ENCODE measurements at regions not wholly inside any gene's neighbourhood (a gene's known extent, or its start where the extent isn't known, plus 50 kb on each side); places are given as distances from the start of the nearest gene placed in this dataset.
"Not testable (repeated sequence)": the region's sequence is repeated elsewhere in the genome, so short reads cannot be mapped to it uniquely, and the experiment has no call there.

DNA sequence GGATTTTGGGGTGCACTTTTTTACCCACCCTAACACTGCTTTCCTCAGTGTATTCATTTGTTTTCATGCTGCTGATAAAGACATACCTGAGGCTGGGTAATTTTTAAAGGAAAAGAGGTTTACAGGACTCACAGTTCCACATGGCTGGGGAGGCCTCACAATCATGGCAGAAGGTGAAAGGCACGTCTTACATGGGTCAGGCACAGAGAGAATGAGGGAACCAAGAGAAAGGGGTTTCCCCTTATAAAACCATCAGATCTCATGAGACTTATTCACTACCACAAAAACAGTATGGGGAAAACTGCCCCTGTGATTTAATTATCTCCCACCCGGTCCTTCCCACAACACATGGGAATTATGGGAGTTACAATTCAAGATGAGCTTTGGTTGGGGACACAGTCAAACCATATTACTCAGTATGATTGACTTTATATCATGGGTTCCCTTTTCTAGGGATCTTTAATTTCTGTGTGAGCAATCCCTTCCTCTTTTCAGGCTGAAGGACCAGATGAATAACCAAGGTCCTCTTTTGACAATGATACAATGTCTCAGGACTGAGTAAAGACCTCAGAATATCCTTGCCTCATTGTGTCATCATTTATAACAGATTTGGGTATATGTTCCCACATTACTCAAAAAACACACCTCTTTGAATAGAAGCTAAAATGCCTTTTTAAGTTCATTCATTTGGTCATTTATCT lies 100.1 kb upstream of the TRIB2 start:
- Mint-ChIP-seq H3K27ac (no peak overlapping the region), H3K9me3 (peaks cover 0 to 2% (median 0%) of the 10 kb centered on the region in 3 donors), H3K4me3 (peak overlapping the region in 2 of 4 donors; percentile 12 to 82), H3K36me3 (no peaks in the 10 kb centered on the region), H3K4me1 (peaks cover 24 to 28% (median 24%) of the 10 kb centered on the region in 3 donors), H3K27me3 (peaks cover 2% of the 10 kb centered on the region)

DNA sequence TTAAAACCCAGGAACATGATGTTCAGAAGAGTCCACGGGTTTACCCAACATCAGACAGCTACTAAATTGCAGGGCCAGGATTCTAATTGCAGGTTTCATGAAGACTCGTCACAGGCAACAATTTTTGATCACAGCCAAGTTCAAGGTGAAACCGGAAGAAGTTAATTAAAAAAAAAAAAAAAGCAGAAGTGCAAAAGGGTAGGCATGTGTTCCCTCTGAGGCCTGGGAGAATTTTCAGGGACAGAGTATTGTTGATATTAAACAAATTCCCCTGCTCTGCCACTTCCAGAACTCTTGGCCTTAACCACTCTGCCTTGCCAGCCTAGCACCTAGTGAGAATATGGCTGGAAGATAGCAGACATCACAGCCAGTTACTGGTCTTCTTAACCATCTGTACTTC lies 99.4 kb upstream of the TRIB2 start:
- Mint-ChIP-seq H3K27ac (peak overlapping the region in 1 of 3 donors; percentile 7), H3K36me3 (no peaks in the 10 kb centered on the region), H3K9me3 (peaks cover 0 to 2% (median 0%) of the 10 kb centered on the region in 3 donors), H3K27me3 (peaks cover 2% of the 10 kb centered on the region), H3K4me1 (peaks cover 24 to 26% (median 24%) of the 10 kb centered on the region in 3 donors), H3K4me3 (peak overlapping the region in 1 of 4 donors; percentile 79)

GRCh38 chr2:12617853-12618252 lies 98.9 kb upstream of the TRIB2 start:
- no peak overlapping the region for H3K27ac Mint-ChIP-seq
- no peaks in the 10 kb centered on the region for H3K36me3 Mint-ChIP-seq
- H3K4me3 Mint-ChIP-seq, result peak overlapping the region in 1 of 4 donors; percentile 58
- H3K27me3 Mint-ChIP-seq, result peaks cover 2% of the 10 kb centered on the region
- peaks cover 0 to 2% (median 0%) of the 10 kb centered on the region in 3 donors for H3K9me3 Mint-ChIP-seq
- H3K4me1 Mint-ChIP-seq, result peaks cover 19 to 22% (median 21%) of the 10 kb centered on the region in 3 donors

GRCh38 chr2:12618576-12618975 lies 98.2 kb upstream of the TRIB2 start:
- Mint-ChIP-seq H3K27me3 (peaks cover 2% of the 10 kb centered on the region), H3K4me3 (no peak overlapping the region), H3K36me3 (no peaks in the 10 kb centered on the region), H3K27ac (no peak overlapping the region), H3K4me1 (peaks cover 14 to 15% (median 15%) of the 10 kb centered on the region in 3 donors), H3K9me3 (peaks cover 0 to 2% (median 0%) of the 10 kb centered on the region in 3 donors)

DNA sequence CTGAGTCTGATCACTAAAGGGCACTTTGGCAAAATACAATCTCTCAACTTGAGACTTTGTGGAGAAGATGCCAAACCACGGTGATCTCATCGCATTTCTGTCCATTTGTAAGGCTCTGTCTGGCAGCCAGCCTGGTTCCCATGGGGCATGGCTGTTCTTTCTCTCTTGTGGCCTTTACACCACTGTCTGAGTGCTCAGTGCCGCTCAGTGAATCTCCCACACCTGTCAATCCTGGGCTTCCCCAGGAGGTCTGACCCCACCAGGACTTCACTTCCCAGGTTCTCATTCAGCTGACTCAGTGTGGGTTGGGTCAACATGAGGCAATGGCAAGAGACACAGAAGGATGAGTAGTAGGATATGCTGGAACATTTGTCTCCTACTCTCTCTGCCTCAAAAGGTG lies 96.8 kb upstream of the TRIB2 start:
- peaks cover 10 to 13% (median 12%) of the 10 kb centered on the region in 3 donors for H3K4me1 Mint-ChIP-seq
- no peaks in the 10 kb centered on the region for H3K36me3 Mint-ChIP-seq
- H3K4me3 Mint-ChIP-seq, result no peak overlapping the region
- H3K27ac Mint-ChIP-seq, result no peak overlapping the region
- no peaks in the 10 kb centered on the region for H3K9me3 Mint-ChIP-seq
- peaks cover 4% of the 10 kb centered on the region for H3K27me3 Mint-ChIP-seq

GRCh38 chr2:12620759-12621158 lies 96.0 kb upstream of the TRIB2 start:
- Mint-ChIP-seq H3K4me3 (no peak overlapping the region), H3K27ac (no peak overlapping the region), H3K4me1 (peaks cover 12 to 17% (median 15%) of the 10 kb centered on the region in 3 donors), H3K9me3 (no peaks in the 10 kb centered on the region), H3K36me3 (no peaks in the 10 kb centered on the region), H3K27me3 (peaks cover 4% of the 10 kb centered on the region)

GRCh38 chr2:12623051-12623450 lies 93.7 kb upstream of the TRIB2 start:
- Mint-ChIP-seq H3K4me1 (peaks cover 0 to 5% (median 4%) of the 10 kb centered on the region in 3 donors), H3K27ac (no peak overlapping the region), H3K4me3 (no peak overlapping the region), H3K27me3 (peaks cover 7% of the 10 kb centered on the region), H3K36me3 (no peaks in the 10 kb centered on the region), H3K9me3 (no peaks in the 10 kb centered on the region)

GRCh38 chr2:12624384-12624783 lies 92.4 kb upstream of the TRIB2 start:
- H3K4me1 Mint-ChIP-seq, result peaks cover 0 to 5% (median 4%) of the 10 kb centered on the region in 3 donors
- H3K9me3 Mint-ChIP-seq, result no peaks in the 10 kb centered on the region

GRCh38 chr2:12624905-12625598 lies 91.7 kb upstream of the TRIB2 start:
- Mint-ChIP-seq H3K9me3 (no peaks in the 10 kb centered on the region), H3K4me3 (peak overlapping the region in 1 of 4 donors; percentile 10), H3K36me3 (no peaks in the 10 kb centered on the region), H3K4me1 (peaks cover 0 to 5% (median 4%) of the 10 kb centered on the region in 3 donors), H3K27ac (no peak overlapping the region), H3K27me3 (peaks cover 7% of the 10 kb centered on the region)

More at GRCh38 chr2:12624384-12624783, 92.4 kb upstream of the TRIB2 start:
- Mint-ChIP-seq H3K4me3 (no peak overlapping the region), H3K27me3 (peaks cover 7% of the 10 kb centered on the region), H3K27ac (no peak overlapping the region), H3K36me3 (no peaks in the 10 kb centered on the region)

GRCh38 chr2:12628541-12628940 lies 88.2 kb upstream of the TRIB2 start:
- not testable (repeated sequence) for H3K36me3 Mint-ChIP-seq, H3K4me3 Mint-ChIP-seq, H3K9me3 Mint-ChIP-seq, H3K27me3 Mint-ChIP-seq, H3K4me1 Mint-ChIP-seq
- H3K27ac Mint-ChIP-seq, result peak overlapping the region in 1 of 3 donors; percentile 21

GRCh38 chr2:12636837-12637581 lies 79.7 kb upstream of the TRIB2 start:
- H3K27me3 Mint-ChIP-seq, result peaks cover 8% of the 10 kb centered on the region
- H3K4me1 Mint-ChIP-seq, result peaks cover 0 to 2% (median 1%) of the 10 kb centered on the region in 3 donors
- no peak overlapping the region for H3K27ac Mint-ChIP-seq
- peaks cover 4% of the 10 kb centered on the region for H3K36me3 Mint-ChIP-seq
- H3K9me3 Mint-ChIP-seq, result peaks cover 0 to 2% (median 0%) of the 10 kb centered on the region in 3 donors
- H3K4me3 Mint-ChIP-seq, result no peak overlapping the region

- no peak overlapping the region for H3K27ac Mint-ChIP-seq
- peaks cover 2% of the 10 kb centered on the region for H3K36me3 Mint-ChIP-seq
- peaks cover 8% of the 10 kb centered on the region for H3K27me3 Mint-ChIP-seq
- peaks cover 0 to 2% (median 0%) of the 10 kb centered on the region in 3 donors for H3K9me3 Mint-ChIP-seq
- H3K4me3 Mint-ChIP-seq, result no peak overlapping the region
- H3K4me1 Mint-ChIP-seq, result peaks cover 0 to 2% (median 1%) of the 10 kb centered on the region in 3 donors
Measured at GRCh38 chr2:12637754-12638153, 79.0 kb upstream of the TRIB2 start.

- Mint-ChIP-seq H3K9me3 (peaks cover 0 to 7% (median 5%) of the 10 kb centered on the region in 3 donors), H3K27ac (no peak overlapping the region), H3K4me3 (no peak overlapping the region), H3K4me1 (peaks cover 0 to 2% (median 0%) of the 10 kb centered on the region in 3 donors), H3K36me3 (peaks cover 2% of the 10 kb centered on the region), H3K27me3 (peaks cover 11% of the 10 kb centered on the region)
Measured at GRCh38 chr2:12641441-12641840, 75.3 kb upstream of the TRIB2 start.

GRCh38 chr2:12642332-12642731 lies 74.4 kb upstream of the TRIB2 start:
- Mint-ChIP-seq H3K4me1 (peaks cover 0 to 2% (median 0%) of the 10 kb centered on the region in 3 donors), H3K27ac (no peak overlapping the region), H3K36me3 (peaks cover 2% of the 10 kb centered on the region), H3K9me3 (peaks cover 0 to 9% (median 5%) of the 10 kb centered on the region in 3 donors), H3K4me3 (no peak overlapping the region), H3K27me3 (peaks cover 11% of the 10 kb centered on the region)

- peaks cover 0 to 9% (median 5%) of the 10 kb centered on the region in 3 donors for H3K9me3 Mint-ChIP-seq
- no peak overlapping the region for H3K4me3 Mint-ChIP-seq
- peaks cover 11% of the 10 kb centered on the region for H3K27me3 Mint-ChIP-seq
- peaks cover 0 to 2% (median 0%) of the 10 kb centered on the region in 3 donors for H3K4me1 Mint-ChIP-seq
- H3K36me3 Mint-ChIP-seq, result peaks cover 2% of the 10 kb centered on the region
- H3K27ac Mint-ChIP-seq, result no peak overlapping the region
Measured at GRCh38 chr2:12642859-12643258, 73.9 kb upstream of the TRIB2 start.

Measured in IgD-negative memory B cell (primary cell).